Activated naive CD8-positive, alpha-beta T cell treated with anti-CD3 and anti-CD28 coated beads, Interleukin-2, amount 10 ng/mL, durations not matched to agents 7 days and 5 days (primary cell): ENCODE measurements at regions not wholly inside any gene's neighbourhood (a gene's known extent, or its start where the extent isn't known, plus 50 kb on each side); places are given as distances from the start of the nearest gene placed in this dataset.

Source experiments
- ATAC-seq: fragments of 150-1000 bp; cut with Tn5 transposase; one replicate; pipeline ENCODE4 v1.10.0; 2021; ENCODE audit warnings: low read depth, moderate library complexity
- POLR2A ChIA-PET: fragments of 350-600 bp; sonication (Branson Sonifier 250); formaldehyde crosslinking; loops from one replicate; lab custom pipeline; 2021; ENCODE audit warnings: antibody characterized with exemption; lab: Charles Lee
- DNase-seq: peaks from one replicate; pipeline ENCODE4 v3.0.0; 2021
- H3K27ac Mint-ChIP-seq: one replicate; pipeline ENCODE4 v1.8.0; 2022; ENCODE audit warnings: mild to moderate bottlenecking, mixed read lengths
- H3K27me3 Mint-ChIP-seq: one replicate; pipeline ENCODE4 v1.8.0; 2022; ENCODE audit warnings: mild to moderate bottlenecking, moderate library complexity, mixed read lengths
- H3K36me3 Mint-ChIP-seq: one replicate; pipeline ENCODE4 v1.8.0; 2021; ENCODE audit warnings: mild to moderate bottlenecking, mixed read lengths
- H3K4me1 Mint-ChIP-seq: one replicate; pipeline ENCODE4 v1.8.0; 2021; ENCODE audit warnings: mixed read lengths
- H3K4me3 Mint-ChIP-seq: one replicate; pipeline ENCODE4 v1.8.0; 2022; ENCODE audit warnings: mild to moderate bottlenecking, moderate library complexity, mixed read lengths
- H3K9me3 Mint-ChIP-seq: one replicate; pipeline ENCODE4 v1.8.0; 2021; ENCODE audit warnings: mixed read lengths

DNA sequence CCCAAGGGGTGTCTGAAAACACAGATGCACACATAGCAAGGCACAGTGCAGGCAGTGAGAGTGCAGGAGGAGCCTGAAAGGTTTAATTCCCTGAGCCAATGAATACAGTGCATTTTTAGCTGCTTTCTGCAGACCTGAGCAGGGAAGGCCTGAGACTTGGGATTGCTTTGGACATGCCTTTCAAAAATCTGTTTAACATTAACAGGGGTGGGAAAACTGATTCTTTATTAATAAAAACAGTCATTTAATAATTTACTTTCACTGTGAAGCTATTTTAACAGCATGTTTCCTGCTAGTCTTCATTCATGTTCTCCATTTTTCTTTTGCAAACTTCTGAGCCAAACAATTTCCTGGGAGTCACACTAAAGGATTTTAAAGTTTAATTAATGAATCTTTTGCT is 488.1 kb downstream of the SMARCA1 start:
- peaks cover 2% of the 10 kb centered on the region for H3K27me3 Mint-ChIP-seq
- no peak overlapping the region for H3K4me3 Mint-ChIP-seq
- H3K27ac Mint-ChIP-seq, result no peak overlapping the region
- POLR2A ChIA-PET, result no interaction called here
- DNase-seq, result no peak
- H3K9me3 Mint-ChIP-seq, result no peaks in the 10 kb centered on the region
- H3K36me3 Mint-ChIP-seq, result no peaks in the 10 kb centered on the region
- H3K4me1 Mint-ChIP-seq, result no peaks in the 10 kb centered on the region
- ATAC-seq, result no peak

DNA sequence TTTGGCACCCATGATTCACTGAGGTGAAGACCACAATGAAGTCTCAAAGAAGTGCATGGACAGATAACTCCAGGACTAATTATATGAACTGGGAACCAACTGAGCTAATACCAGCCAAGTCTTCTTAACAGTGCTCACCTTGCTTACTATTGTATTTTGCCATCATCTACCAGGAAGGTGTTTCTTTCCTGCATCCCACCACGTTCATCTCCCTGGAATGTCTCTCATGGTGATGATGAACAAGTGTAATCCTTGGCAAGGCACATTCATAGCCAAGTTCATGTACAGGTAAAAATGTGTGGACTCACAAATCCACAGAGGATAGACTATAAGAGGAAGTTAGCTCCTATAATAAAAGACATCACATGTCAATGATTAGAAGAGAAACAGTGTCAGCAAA is 489.1 kb downstream of the SMARCA1 start:
- Mint-ChIP-seq H3K4me1 (no peaks in the 10 kb centered on the region), H3K27ac (no peak overlapping the region), H3K36me3 (no peaks in the 10 kb centered on the region)

DNA sequence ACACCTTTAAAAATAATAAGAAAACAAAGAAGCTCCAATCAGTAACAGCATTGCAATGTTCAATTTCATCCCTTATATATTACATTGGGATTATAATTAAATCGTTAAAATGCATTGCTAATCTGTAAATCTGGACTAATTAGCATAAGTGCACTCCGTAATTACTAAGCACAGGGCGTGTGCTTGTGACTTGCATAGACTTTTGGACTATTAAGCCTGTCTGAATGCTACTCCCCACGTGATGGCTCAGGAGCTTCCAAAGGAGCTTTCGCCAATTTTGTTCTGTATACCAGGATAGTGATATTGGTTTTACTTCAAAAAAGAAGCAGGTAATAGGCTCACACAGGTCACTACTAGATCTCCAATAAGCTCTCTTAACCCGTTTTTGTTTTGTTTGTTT is 497.1 kb downstream of the SMARCA1 start:
- POLR2A ChIA-PET, result no interaction called here
- Mint-ChIP-seq H3K27ac (no peak overlapping the region), H3K36me3 (no peaks in the 10 kb centered on the region)

More for the DNA sequence above, 489.1 kb downstream of the SMARCA1 start:
- DNase-seq (no peak), ATAC-seq (no peak)
- peaks cover 2% of the 10 kb centered on the region for H3K27me3 Mint-ChIP-seq
- H3K9me3 Mint-ChIP-seq, result no peaks in the 10 kb centered on the region
- no peak overlapping the region for H3K4me3 Mint-ChIP-seq
- POLR2A ChIA-PET, result no interaction called here

DNA sequence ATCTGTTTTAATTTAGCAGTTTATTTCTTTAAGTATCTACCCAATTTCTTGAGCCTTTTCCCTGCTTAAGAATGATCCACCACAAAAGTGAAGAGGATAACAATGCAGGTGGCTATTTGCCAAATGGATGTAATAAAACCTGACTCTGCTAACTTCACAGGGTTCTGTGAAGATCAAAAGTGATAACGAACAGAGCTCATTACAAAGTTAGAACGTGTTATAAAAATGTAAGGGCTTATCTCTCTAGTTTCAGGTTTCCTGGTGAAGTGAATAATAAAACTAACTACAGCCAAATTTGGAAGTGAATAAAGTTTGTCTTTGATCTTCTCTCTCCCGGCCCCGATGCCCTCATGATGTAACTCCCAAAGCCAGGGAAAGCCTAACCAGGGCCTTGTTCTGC is 497.9 kb downstream of the SMARCA1 start:
- H3K36me3 Mint-ChIP-seq, result no peaks in the 10 kb centered on the region
- DNase-seq (no peak), ATAC-seq (no peak)
- no peaks in the 10 kb centered on the region for H3K4me1 Mint-ChIP-seq
- POLR2A ChIA-PET, result no interaction called here
- no peak overlapping the region for H3K27ac Mint-ChIP-seq
- H3K9me3 Mint-ChIP-seq, result no peaks in the 10 kb centered on the region
- H3K27me3 Mint-ChIP-seq, result no peaks in the 10 kb centered on the region
- no peak overlapping the region for H3K4me3 Mint-ChIP-seq

More for the DNA sequence above, 497.1 kb downstream of the SMARCA1 start:
- DNase-seq, result no peak
- no peaks in the 10 kb centered on the region for H3K27me3 Mint-ChIP-seq
- no peaks in the 10 kb centered on the region for H3K9me3 Mint-ChIP-seq
- no peak for ATAC-seq
- H3K4me3 Mint-ChIP-seq, result no peak overlapping the region
- H3K4me1 Mint-ChIP-seq, result no peaks in the 10 kb centered on the region

DNA sequence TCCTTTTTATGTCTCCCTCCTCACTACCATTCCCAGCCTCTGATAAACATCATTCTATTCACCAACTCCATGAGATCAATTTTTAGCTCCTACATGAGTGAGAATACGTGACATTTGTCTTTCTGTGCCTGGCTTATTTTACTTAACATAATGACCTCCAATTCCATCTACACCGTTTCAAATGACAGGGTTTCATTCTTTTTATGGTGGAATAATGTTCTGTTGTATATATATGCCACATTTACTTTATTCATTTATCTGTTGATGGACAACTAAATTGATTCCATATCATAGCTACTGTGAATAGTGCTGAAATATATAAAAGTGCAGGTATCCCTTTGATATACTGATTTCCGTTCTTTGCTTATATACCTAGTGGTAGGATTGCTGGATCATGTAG is 503.9 kb downstream of the SMARCA1 start:
- Mint-ChIP-seq H3K9me3 (no peaks in the 10 kb centered on the region), H3K36me3 (no peaks in the 10 kb centered on the region), H3K4me3 (no peak overlapping the region), H3K27ac (no peak overlapping the region), H3K27me3 (no peaks in the 10 kb centered on the region), H3K4me1 (no peaks in the 10 kb centered on the region)
- POLR2A ChIA-PET, result no interaction called here
- no peak for DNase-seq
- ATAC-seq, result no peak

DNA sequence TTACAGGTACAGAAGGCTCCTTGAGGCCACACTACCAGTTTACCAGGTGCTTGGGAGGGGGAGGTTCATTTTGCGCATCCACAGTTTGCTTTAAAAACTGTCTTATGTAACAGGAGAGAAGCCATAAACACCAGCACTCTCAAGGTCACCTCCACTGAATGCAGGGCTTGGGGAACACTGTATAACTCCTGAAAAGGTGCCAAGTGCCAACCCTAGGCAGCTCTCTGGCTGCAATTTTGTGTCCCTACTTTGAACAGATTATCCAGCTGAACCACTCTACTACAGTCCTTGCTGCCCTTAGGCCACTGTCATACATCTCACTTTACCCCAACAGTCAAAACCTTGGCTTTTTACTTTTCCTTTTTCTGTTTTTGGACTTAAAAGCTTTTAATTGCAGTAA is 507.9 kb downstream of the SMARCA1 start:
- H3K4me1 Mint-ChIP-seq, result no peaks in the 10 kb centered on the region
- no peaks in the 10 kb centered on the region for H3K9me3 Mint-ChIP-seq
- H3K27ac Mint-ChIP-seq, result no peak overlapping the region
- DNase-seq (no peak), ATAC-seq (no peak)
- no peaks in the 10 kb centered on the region for H3K36me3 Mint-ChIP-seq
- POLR2A ChIA-PET, result no interaction called here
- H3K4me3 Mint-ChIP-seq, result no peak overlapping the region
- peaks cover 2% of the 10 kb centered on the region for H3K27me3 Mint-ChIP-seq

DNA sequence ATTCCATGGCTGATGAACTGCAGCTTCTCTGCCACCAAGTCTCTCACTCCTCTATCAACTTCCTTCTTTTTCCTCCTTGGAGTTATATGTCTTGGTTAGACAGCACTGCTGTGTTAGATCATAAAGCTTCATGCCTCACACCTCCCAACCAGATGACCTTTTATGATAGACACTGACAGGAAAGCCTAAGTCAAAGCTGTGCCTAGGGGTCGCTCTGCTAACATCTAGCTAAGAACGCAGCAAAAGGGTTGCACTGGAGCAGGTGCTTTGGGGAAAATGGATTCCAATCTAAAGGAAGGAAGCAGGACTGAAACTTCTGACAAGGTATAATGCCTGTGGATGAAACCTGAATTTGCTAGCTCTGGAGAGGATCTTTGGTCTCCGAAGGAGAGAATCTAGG is 509.7 kb downstream of the SMARCA1 start:
- H3K4me1 Mint-ChIP-seq, result no peaks in the 10 kb centered on the region
- peaks cover 2% of the 10 kb centered on the region for H3K27me3 Mint-ChIP-seq
- POLR2A ChIA-PET, result no interaction called here
- no peak overlapping the region for H3K27ac Mint-ChIP-seq
- H3K36me3 Mint-ChIP-seq, result no peaks in the 10 kb centered on the region
- no peaks in the 10 kb centered on the region for H3K9me3 Mint-ChIP-seq
- H3K4me3 Mint-ChIP-seq, result no peak overlapping the region
- no peak for DNase-seq
- ATAC-seq, result no peak

DNA sequence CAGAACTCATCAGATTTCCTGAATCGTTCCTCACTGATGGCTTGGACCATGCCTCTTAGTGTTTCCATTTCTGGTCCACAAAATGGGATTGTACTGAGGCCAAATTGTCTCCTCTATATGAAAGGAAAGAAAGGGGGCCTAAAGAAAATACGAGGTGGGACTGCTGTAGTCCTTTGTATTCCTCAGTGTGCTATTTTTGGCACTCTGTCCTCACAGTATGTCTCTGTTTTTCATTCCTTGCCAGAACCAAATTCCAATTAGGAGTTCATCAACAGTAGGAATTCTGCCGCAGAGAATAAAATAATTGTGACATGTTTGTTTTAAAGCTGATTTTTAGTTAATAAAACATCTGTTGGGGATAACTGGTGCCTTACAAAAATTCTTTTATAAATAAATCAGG is 515.7 kb downstream of the SMARCA1 start:
- peaks cover 2% of the 10 kb centered on the region for H3K27me3 Mint-ChIP-seq
- no peak overlapping the region for H3K4me3 Mint-ChIP-seq
- no peak for ATAC-seq
- DNase-seq, result no peak
- no peak overlapping the region for H3K27ac Mint-ChIP-seq
- no peaks in the 10 kb centered on the region for H3K9me3 Mint-ChIP-seq
- POLR2A ChIA-PET, result no interaction called here
- no peaks in the 10 kb centered on the region for H3K4me1 Mint-ChIP-seq
- no peaks in the 10 kb centered on the region for H3K36me3 Mint-ChIP-seq

DNA sequence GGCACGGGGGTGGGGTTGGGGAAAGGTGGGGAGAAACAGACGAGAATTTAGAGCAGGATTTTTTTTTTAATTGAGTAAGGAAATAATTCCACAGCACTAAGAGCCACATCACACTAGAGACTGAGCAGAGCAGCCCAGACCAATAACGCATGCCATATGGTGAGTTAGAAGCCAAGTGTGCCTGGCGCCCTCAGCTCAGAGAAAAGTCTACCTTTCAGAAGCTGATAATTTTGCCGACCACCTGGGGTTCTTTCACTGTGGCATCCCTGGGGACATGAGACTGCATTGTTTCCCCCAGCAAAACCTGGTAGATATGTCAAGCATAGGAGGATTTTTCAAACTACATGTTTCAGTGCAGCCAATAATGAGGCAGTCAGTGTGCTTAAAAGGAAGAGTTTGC is 516.8 kb downstream of the SMARCA1 start:
- Mint-ChIP-seq H3K4me1 (no peaks in the 10 kb centered on the region), H3K9me3 (no peaks in the 10 kb centered on the region), H3K36me3 (no peaks in the 10 kb centered on the region), H3K4me3 (no peak overlapping the region), H3K27me3 (peaks cover 2% of the 10 kb centered on the region), H3K27ac (no peak overlapping the region)
- ATAC-seq (no peak), DNase-seq (no peak)
- POLR2A ChIA-PET, result no interaction called here

DNA sequence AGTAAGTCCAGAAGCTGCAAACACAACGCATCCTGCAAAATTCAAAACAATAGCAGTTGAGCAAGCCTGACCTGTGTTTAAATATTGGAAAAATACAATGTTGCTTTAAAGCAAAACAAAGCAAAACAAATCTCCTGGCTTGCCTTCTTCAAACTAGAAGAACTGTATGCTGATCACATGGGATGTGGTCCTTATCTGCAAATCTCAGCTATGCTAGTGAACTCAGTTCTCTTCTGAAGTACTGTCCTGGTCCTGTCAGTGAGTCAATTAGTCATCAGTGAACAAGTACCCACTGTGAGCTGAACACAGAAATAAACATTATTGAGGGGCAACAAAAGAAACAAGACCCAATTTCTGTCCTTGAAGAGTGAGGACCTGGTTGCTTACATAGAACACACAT is 522.5 kb downstream of the SMARCA1 start:
- ATAC-seq, result no peak
- no peaks in the 10 kb centered on the region for H3K36me3 Mint-ChIP-seq
- no peaks in the 10 kb centered on the region for H3K27me3 Mint-ChIP-seq
- no peak overlapping the region for H3K27ac Mint-ChIP-seq
- H3K4me1 Mint-ChIP-seq, result no peaks in the 10 kb centered on the region
- no peak for DNase-seq
- POLR2A ChIA-PET, result no interaction called here
- no peaks in the 10 kb centered on the region for H3K9me3 Mint-ChIP-seq
- no peak overlapping the region for H3K4me3 Mint-ChIP-seq

DNA sequence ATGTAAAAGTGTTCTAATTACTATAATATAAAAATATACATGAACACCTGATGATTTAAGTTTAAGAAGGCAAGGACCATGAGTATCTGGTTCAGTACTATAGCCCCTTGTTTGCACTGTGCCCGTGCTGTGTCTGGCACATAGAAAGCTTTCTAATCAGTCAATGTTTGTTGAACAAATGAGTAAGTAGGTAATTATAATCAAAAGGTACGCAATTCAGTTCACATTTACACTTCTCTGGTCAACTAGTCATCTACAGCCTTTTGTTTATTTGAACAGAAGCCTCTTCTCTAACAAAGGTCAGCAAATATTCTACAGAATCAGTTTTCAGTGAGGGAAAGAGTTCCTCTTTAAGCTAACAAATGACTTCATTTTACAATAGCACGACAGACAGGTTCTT is 523.3 kb downstream of the SMARCA1 start:
- POLR2A ChIA-PET, result no interaction called here
- Mint-ChIP-seq H3K9me3 (no peaks in the 10 kb centered on the region), H3K4me1 (no peaks in the 10 kb centered on the region), H3K27ac (no peak overlapping the region), H3K4me3 (no peak overlapping the region), H3K36me3 (no peaks in the 10 kb centered on the region), H3K27me3 (no peaks in the 10 kb centered on the region)
- DNase-seq (no peak), ATAC-seq (no peak)

DNA sequence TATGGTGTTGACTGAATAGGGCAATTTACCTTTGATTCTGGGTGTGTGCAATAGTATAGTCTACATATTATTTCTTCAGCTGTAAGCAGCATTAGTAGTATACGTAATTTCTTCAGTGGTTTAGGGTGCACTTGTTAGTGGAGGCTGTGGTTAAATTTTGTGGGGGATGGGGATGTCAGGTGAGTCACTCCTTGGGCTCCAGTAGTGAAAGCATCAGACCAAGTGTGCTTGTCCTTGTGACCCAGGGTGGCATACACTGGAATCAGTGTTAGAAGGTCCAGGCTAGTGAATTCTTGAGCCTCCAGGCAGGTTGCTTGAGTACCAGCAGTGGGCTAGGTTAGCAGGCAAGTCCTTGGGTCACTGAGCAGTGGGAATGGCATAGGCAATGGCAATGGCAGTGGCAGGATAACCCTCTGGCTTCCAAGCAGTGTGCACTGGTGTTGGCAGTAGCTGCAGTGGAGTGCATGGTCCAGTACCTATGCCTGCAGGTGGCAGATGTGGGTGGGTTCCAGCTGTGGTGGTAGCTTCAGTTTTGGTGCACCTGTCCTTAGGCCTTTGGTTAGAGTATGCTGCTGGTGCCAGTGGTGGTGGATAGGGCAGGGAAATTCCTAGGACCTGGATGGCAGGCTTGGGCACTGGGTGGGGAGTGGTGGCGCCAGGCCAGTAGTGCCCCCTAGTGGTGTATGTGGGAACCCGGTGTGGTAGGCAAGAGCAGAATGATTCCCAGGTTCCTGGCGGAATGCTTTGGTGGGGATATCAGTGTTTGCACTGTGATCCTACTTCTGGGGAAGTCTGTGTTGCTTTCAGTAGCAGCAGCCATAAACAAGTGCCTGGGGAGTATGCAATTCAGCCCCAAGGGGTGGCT is 531.0 kb downstream of the SMARCA1 start:
- Mint-ChIP-seq H3K4me3 (no peak overlapping the region), H3K36me3 (no peaks in the 10 kb centered on the region), H3K27ac (no peak overlapping the region), H3K27me3 (no peaks in the 10 kb centered on the region), H3K9me3 (no peaks in the 10 kb centered on the region), H3K4me1 (no peaks in the 10 kb centered on the region)
- ATAC-seq, result no peak
- no peak for DNase-seq
- POLR2A ChIA-PET, result no interaction called here

DNA sequence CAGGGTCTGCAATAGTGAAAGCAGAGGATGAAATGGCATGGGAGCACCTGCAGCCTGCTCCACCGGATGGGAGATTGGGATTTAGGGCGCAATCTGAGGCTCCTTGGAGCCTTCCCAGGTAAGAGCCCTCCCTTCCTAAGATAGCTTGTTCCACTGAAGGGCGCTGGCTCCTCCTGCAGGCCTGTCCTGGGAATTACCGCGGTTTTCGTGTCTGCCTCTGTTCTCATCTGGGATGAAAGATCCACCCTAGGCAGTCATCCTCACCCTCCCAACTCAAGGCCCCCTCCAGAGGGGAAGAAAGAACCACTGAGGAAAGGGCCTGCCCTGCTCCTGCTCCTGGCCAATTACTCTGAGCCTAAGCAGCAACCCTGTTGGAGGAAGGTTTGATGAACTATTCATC is 547.5 kb downstream of the SMARCA1 start:
- POLR2A ChIA-PET, result no interaction called here
- no peaks in the 10 kb centered on the region for H3K9me3 Mint-ChIP-seq
- ATAC-seq (no peak), DNase-seq (peak; percentile 29)
- H3K4me1 Mint-ChIP-seq, result no peaks in the 10 kb centered on the region
- no peaks in the 10 kb centered on the region for H3K27me3 Mint-ChIP-seq
- no peaks in the 10 kb centered on the region for H3K36me3 Mint-ChIP-seq
- no peak overlapping the region for H3K27ac Mint-ChIP-seq
- no peak overlapping the region for H3K4me3 Mint-ChIP-seq

DNA sequence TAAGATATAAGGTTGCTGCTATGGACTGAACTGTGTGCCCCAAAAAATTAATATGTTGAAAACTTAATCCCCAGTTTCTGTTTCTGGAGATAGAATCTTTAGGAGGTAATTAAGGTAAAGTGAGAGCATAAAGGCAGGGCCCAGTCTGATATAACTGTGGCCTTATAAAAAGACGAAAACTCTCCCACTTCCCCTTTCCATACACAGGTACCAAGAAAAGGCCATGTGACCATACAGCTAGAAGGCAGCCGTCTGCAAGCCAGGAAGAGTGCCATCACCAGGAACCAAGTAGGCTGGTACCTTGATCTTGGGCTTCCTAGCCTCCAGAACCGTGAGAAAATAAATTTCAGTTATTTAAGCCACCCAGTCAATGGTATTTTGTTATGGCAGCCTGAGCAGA is 550.3 kb downstream of the SMARCA1 start:
- no peaks in the 10 kb centered on the region for H3K4me1 Mint-ChIP-seq
- H3K27me3 Mint-ChIP-seq, result no peaks in the 10 kb centered on the region
- DNase-seq (no peak), ATAC-seq (no peak)
- POLR2A ChIA-PET, result no interaction called here
- H3K27ac Mint-ChIP-seq, result no peak overlapping the region
- H3K9me3 Mint-ChIP-seq, result no peaks in the 10 kb centered on the region
- H3K36me3 Mint-ChIP-seq, result no peaks in the 10 kb centered on the region
- no peak overlapping the region for H3K4me3 Mint-ChIP-seq
